ENCODE measurements at regions not wholly inside any gene's neighbourhood (a gene's known extent, or its start where the extent isn't known, plus 50 kb on each side); places are given as distances from the start of the nearest gene placed in this dataset.
"Not testable (repeated sequence)": the region's sequence is repeated elsewhere in the genome, so short reads cannot be mapped to it uniquely, and the experiment has no call there.

- no peak for DNase-seq (ENCODE audit: low read depth)
Observed at GRCh38 chr14:30362369-30363218, 196.4 kb upstream of the G2E3 start.

GRCh38 chr14:30363219-30363880 is 195.6 kb upstream of the G2E3 start:
- DNase-seq (ENCODE audit: low read depth): not testable (repeated sequence)

GRCh38 chr14:30369502-30370180 is 189.3 kb upstream of the G2E3 start:
- no peak for DNase-seq (ENCODE audit: low read depth)

- no peak for DNase-seq (ENCODE audit: low read depth)
Observed at GRCh38 chr14:30373053-30373452, 185.9 kb upstream of the G2E3 start.

- no peak for DNase-seq (ENCODE audit: low read depth)
Observed at GRCh38 chr14:30373526-30373925, 185.4 kb upstream of the G2E3 start.

GRCh38 chr14:30375296-30375892 is 183.6 kb upstream of the G2E3 start:
- peak; percentile 41 for DNase-seq (ENCODE audit: low read depth)

- DNase-seq (ENCODE audit: low read depth): no peak
Observed at GRCh38 chr14:30381861-30382480, 177.0 kb upstream of the G2E3 start.

- no peak for DNase-seq (ENCODE audit: low read depth)
Observed at GRCh38 chr14:30385925-30386324, 173.0 kb upstream of the G2E3 start.

- DNase-seq (ENCODE audit: low read depth): no peak
Observed at GRCh38 chr14:30387871-30388270, 171.1 kb upstream of the G2E3 start.

- peak; percentile 10 for DNase-seq (ENCODE audit: low read depth)
Observed at GRCh38 chr14:30389134-30389876, 169.7 kb upstream of the G2E3 start.

GRCh38 chr14:30389877-30390385 is 169.0 kb upstream of the G2E3 start:
- DNase-seq (ENCODE audit: low read depth): no peak

- no peak for DNase-seq (ENCODE audit: low read depth)
Observed at GRCh38 chr14:30395065-30395464, 163.9 kb upstream of the G2E3 start.

- DNase-seq (ENCODE audit: low read depth): no peak
Observed at GRCh38 chr14:30402846-30403245, 156.1 kb upstream of the G2E3 start.

GRCh38 chr14:30403791-30404190 is 155.2 kb upstream of the G2E3 start:
- no peak for DNase-seq (ENCODE audit: low read depth)

- not testable (repeated sequence) for DNase-seq (ENCODE audit: low read depth)
Observed at GRCh38 chr14:30409508-30410015, 149.4 kb upstream of the G2E3 start.

GRCh38 chr14:30410986-30411385 is 148.0 kb upstream of the G2E3 start:
- no peak for DNase-seq (ENCODE audit: low read depth)

- not testable (repeated sequence) for DNase-seq (ENCODE audit: low read depth)
Observed at GRCh38 chr14:30413184-30413583, 145.8 kb upstream of the G2E3 start.

GRCh38 chr14:30417121-30417520 is 141.8 kb upstream of the G2E3 start:
- DNase-seq (ENCODE audit: low read depth): peak; percentile 15

GRCh38 chr14:30417999-30418398 is 141.0 kb upstream of the G2E3 start:
- DNase-seq (ENCODE audit: low read depth): no peak

GRCh38 chr14:30419037-30419436 is 139.9 kb upstream of the G2E3 start:
- DNase-seq (ENCODE audit: low read depth): no peak
